ENCODE measurements at regions not wholly inside any gene's neighbourhood (a gene's known extent, or its start where the extent isn't known, plus 50 kb on each side); places are given as distances from the start of the nearest gene placed in this dataset.

DNA sequence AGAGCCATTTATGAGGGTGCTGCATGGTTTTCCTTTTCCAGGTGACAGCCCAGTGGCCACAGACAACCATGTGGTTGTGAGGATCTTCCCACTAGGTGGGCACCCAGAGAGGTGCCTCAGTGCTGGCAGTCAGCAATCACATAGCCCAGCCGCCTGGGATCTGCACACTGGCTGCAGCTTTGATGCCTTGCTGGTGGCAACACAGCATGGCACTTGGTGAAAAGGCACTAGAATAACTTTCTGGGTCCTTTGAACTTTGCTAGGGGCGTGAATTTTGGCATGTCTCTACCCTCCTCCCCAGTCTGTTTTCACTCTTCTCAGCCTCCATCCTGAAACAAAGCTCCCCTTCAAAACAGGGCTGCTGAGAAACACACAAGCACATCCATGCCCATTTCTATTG lies 108.8 kb upstream of the RPL34 start:
- TF ChIP-seq GATA1 (IDR thresholded peaks at IDR 0.05; ENCODE audit: low read depth, low read length) (no peak), POLR2A (IDR thresholded peaks at IDR 0.05; ENCODE audit: low read length) (no peak)
- no peak for DNase-seq

DNA sequence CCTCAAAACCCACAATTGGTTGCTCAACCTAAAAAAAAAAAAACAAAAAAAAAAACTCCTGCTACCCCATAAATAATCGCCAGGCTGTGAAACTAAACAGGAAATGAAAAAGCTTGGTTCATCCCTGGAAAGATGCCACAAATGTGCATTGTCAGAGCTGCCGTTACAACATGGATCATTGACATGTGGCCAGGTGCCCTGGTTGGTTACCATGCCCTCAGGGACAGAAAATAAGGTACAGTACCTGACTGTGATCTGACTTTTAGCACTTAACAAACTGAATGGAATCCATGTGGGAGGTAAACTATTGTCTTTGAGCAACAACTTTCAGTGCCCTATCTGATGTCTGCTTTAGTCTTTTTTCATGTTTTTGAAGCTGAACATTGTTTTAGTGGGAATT lies 118.0 kb upstream of the RPL34 start:
- no peak for TF ChIP-seq GATA1 (IDR thresholded peaks at IDR 0.05; ENCODE audit: low read depth, low read length)
- TF ChIP-seq POLR2A (IDR thresholded peaks at IDR 0.05; ENCODE audit: low read length) = no peak
- DNase-seq = no peak

DNA sequence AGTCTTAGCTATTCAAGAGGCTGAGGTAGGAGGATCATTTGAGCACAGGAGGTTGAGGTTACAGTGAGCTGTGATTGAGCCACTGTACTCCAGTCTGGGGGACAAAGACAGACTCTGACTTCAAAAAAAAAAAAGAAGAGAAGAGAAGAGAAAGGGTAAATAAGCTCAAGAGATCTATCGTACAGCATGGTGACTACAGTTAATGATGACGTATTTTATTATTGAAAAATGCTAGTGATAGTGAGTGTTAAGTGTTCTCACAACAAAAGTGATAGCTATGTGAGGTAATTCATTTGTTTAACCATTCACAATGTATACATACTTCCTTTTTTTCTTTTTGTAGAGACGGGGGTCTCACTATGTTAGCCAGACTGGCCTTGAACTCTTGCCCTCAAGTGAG lies 121.5 kb upstream of the RPL34 start:
- DNase-seq = no peak
- no peak for TF ChIP-seq GATA1 (IDR thresholded peaks at IDR 0.05; ENCODE audit: low read depth, low read length)
- no peak for TF ChIP-seq POLR2A (IDR thresholded peaks at IDR 0.05; ENCODE audit: low read length)

DNA sequence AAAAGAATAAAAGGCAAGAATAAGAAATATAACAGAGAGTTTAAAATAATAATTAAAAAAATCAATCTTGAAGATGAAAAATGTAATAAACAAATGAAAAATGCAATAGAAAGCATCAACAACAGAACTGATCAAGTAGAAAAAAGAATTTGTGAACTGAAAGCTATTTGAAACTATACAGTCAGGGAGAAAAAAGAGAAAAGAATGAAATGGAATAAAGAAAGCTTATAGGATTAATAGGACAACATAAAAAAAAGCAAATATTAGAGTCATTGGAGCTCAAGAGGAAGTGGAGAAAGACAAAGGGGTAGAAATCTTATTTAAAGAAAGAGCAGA lies 126.8 kb upstream of the RPL34 start:
- DNase-seq = no peak
- TF ChIP-seq POLR2A (IDR thresholded peaks at IDR 0.05; ENCODE audit: low read length) = no peak
- no peak for TF ChIP-seq GATA1 (IDR thresholded peaks at IDR 0.05; ENCODE audit: low read depth, low read length)

DNA sequence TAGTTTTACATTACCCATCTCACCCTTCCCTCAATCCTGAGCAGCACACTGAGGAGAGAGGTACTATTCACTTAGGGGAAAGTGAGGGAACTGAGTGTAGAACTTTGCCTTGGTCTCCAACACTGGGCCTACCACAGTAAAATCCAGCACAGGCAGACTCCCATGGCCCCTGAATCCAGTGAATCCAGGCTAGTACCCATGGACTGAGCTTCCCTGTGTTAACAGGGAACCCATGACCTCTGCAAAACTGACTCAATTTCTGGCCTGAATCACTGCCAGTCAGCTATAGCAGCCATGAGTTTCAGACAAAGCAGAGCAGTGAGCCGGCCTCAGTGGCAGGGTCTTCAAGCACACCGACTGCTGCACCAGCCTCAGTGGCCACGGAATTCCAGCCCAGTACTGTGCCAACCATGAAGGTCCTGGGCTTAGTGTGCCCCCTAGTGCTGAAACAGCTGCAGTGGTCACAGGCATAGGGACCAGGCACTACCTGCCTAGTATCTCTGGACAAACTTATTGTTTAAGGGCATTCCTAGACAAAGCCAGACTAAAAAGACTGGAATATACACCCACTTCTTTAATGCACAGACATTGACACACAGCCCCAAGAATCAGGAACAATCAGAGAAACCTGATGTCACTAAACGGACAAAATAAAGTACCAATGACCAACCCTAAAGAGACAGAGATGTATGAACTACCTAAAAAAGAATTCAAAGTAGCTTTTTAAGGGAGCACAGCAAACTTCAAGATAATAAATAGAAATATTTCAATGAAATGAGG lies 127.4 kb upstream of the RPL34 start:
- TF ChIP-seq GATA1 (IDR thresholded peaks at IDR 0.05; ENCODE audit: low read depth, low read length) (no peak), POLR2A (IDR thresholded peaks at IDR 0.05; ENCODE audit: low read length) (no peak)
- DNase-seq = peak; percentile 19 to 37

DNA sequence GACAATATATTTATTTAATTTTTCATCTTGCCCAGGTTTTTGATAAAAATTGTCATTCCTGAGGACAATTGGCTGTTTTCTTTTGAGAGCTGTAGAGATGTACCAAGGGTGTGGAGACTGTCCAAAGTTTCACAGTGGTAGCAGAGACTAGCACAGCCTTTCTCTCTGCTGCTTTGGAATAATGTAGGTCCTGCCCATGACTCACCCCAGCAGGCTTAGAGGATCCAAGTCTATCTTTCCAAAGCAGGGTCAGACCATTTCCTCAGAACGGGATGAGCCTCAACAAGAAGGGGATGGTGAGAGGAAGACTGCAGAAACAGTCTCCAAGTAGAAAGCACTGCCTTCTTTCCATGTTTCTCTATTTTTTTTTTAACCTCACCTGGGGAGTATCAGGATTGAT lies 131.5 kb upstream of the RPL34 start:
- no peak for DNase-seq
- no peak for TF ChIP-seq GATA1 (IDR thresholded peaks at IDR 0.05; ENCODE audit: low read depth, low read length)

DNA sequence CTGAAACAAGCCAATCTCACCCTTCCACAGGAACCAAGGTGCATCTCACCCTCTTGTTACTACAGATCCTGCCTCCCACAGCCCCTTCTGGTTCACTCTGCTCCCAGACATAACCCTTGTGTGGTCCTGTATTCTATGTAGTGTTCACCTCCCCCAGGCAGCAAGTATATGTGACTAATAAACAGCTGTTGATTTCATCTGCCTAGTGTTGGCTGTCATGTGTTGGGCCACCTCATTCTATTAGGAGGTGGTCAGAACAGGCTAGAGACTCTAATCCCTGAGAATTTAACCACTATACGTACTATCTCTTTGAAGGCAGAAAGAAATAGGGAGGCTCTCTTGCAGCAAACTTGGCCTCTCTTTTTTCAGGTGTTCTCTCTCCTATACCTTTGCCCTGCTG lies 134.3 kb upstream of the RPL34 start:
- DNase-seq = no peak

DNA sequence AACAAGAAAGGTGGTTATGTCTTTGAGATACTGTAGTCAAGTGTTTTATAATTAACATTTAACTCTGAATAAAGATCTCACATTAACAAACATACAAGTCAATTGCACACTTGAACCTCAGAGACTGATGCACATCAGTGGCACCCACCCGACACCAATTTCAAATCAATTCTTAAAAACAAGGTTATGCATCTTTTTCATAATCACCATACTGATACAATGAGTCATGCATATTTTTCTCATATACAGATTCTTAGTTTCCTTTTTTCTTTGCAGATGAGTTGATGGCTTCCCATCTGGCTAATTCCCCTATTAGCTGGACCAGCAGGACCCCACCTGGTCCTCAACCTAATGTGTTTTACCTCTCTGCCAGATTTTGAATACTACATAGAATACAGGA lies 136.2 kb upstream of the RPL34 start:
- DNase-seq = no peak
- TF ChIP-seq GATA1 (IDR thresholded peaks at IDR 0.05; ENCODE audit: low read depth, low read length) (no peak), POLR2A (IDR thresholded peaks at IDR 0.05; ENCODE audit: low read length) (no peak)

More for the DNA sequence above, 134.3 kb upstream of the RPL34 start:
- no peak for TF ChIP-seq GATA1 (IDR thresholded peaks at IDR 0.05; ENCODE audit: low read depth, low read length)

DNA sequence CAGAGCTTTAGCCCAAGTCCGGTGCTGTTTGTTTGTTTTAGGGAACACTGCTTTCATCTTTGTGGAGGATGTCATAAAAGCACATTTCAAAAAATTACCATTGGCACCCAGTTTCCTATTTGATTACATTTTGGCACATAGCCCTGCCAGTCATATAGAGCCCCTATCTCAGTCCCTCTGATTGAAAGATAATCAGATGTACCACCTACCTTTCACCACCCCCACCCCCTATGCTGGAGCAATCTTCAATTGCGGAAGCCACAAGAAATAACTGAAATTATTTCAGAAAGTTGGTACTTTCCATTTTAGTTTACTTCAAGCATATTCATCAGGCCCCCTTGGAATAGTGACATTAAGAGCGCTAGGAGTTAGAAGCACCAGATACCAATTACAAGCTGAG lies 136.7 kb upstream of the RPL34 start:
- no peak for DNase-seq
- TF ChIP-seq POLR2A (IDR thresholded peaks at IDR 0.05; ENCODE audit: low read length) (no peak), GATA1 (IDR thresholded peaks at IDR 0.05; ENCODE audit: low read depth, low read length) (no peak)

DNA sequence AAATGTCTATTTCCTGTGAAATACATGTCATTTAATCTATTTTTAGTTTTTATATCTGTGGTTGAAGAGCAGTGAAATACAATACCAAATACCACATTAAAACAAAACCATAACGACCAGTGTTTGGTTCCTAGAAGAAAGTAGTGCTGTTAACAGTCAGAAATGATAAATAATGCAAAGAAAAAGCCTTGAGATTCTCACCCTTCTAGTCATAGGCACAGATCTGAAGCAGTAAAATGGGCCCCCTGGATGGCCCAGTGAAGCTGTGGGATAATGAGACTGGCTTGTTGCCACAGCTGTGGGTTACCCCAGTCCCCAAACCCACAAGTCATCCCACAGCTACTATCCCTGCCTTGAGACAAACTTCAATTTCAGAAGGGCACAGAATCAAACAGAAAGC lies 137.3 kb upstream of the RPL34 start:
- TF ChIP-seq POLR2A (IDR thresholded peaks at IDR 0.05; ENCODE audit: low read length) (no peak), GATA1 (IDR thresholded peaks at IDR 0.05; ENCODE audit: low read depth, low read length) (no peak)
- no peak for DNase-seq

DNA sequence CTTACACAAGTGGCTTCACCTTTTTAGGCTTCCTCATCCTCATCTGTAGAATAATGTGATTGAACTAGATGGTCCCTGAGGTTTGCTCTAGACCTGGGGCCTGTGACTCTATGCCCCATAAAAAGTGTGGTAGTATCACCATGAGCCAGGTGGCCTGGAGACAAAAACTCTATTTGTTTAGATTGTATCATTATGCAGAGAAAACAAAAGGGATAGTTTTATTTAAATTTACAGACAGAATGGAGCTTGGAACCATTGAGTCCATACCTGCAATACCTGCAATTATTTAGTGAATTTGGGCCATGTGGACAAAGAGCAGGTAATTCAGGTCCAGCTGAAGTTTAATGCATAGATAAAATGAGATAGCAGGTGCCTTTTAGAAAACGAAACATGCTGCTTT lies 139.5 kb upstream of the RPL34 start:
- no peak for DNase-seq
- TF ChIP-seq GATA1 (IDR thresholded peaks at IDR 0.05; ENCODE audit: low read depth, low read length) (no peak), POLR2A (IDR thresholded peaks at IDR 0.05; ENCODE audit: low read length) (no peak)

DNA sequence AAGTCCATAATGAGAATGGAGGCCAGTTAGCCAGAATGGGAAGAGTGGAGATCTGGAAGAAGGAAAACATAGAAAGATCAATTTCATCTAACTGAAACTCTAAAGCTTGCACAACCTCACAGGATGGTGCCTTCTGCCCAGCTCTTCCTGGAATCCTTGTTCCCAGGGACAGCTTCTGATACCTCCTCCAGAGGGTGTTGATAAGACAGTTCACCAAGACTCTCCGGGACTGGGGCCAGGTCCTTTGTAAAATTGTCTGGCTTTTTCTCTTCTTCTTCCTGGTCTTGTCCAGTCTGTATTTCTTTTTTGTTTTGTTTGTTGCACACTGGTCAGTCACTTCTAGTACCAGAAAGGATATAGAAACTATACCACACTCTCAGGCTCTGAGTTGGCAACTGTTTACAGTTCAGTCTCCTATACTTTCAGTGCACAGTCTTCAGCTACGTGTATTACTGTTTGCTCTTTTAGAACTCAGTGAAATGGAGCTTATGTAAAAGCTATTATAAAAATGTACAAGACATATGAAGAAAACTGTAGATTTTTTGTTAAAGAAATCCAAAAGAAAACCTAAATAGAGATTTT lies 142.8 kb upstream of the RPL34 start:
- TF ChIP-seq POLR2A (IDR thresholded peaks at IDR 0.05; ENCODE audit: low read length) = no peak
- no peak for TF ChIP-seq GATA1 (IDR thresholded peaks at IDR 0.05; ENCODE audit: low read depth, low read length)
- no peak for DNase-seq

DNA sequence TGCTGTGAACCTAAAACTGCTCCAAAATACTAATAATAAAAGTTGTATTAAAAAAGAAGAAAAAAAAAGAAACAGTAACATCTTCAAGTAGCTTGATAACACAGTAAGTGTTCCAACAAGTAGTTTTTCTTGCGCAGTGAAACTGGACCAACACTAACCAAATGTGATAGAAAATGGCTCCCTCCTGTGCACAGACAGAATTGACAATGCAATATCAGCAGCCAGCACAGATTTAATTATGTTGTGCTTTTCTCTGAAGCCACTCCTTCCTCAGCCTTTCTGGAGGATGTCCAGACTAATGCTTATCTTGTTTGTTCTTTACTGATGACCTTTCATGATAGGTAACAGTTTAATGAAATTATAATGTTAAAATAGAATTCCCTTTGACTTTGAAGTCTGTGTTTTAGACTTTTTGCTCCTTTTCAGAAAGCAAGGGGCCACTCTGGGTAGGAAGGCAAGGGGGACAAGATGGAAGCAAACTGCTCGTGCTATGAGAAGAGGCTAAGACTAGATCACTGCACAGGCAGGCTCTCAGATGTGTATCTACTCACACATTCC lies 147.1 kb upstream of the RPL34 start:
- TF ChIP-seq POLR2A (IDR thresholded peaks at IDR 0.05; ENCODE audit: low read length) (no peak), GATA1 (IDR thresholded peaks at IDR 0.05; ENCODE audit: low read depth, low read length) (no peak)
- DNase-seq = no peak

DNA sequence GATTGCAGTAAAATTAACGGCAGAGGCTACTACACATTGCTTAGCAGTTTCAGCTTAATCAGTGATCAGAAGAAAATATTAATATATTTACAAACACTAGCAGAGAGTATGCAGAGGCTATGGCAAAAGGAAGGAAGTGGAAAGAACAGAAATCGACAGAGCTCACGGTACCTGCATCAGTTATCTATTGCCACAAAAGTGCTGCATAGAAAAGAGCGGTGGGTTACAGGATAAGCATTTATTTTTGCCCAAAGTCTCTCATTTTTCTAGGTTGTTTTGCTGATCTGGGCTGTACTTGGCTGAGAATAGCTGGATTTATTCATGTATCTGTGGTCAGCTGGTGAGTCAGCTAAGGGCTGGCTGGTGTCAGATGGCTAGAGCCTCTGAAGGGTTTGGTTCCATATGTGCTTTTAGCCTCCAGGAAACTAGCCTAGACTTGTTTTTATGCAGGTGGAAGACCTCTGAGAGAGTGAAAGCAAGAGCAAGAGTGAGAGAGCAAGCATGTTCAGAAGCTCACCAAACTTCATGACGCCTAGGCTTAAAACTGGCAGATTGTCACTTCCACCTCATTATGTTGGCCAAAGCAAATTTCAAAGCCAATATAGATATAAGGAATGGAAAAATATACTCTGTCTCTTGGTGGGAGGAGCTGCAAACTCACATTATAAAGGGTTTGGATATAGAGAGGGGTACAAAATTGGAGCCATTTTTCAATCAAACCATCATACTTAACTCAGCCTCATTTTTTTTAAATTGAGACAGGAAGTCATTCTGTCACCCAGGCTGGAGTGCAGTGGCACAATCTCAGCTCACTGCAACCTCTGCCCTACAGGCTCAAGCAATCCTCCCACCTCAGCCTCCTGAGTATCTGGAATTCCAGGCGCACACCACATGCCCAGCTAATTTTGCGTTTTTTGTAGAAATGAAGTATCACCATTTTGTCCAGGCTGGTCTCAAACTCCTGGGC lies 153.2 kb upstream of the RPL34 start:
- TF ChIP-seq POLR2A (IDR thresholded peaks at IDR 0.05; ENCODE audit: low read length) (no peak), GATA1 (IDR thresholded peaks at IDR 0.05; ENCODE audit: low read depth, low read length) (no peak)
- no peak for DNase-seq
